HL-60 (cell line): ENCODE measurements at regions not wholly inside any gene's neighbourhood (a gene's known extent, or its start where the extent isn't known, plus 50 kb on each side); places are given as distances from the start of the nearest gene placed in this dataset.

Experiments
- DNase-seq, 2 experiments: peaks; one replicate each; pipeline ENCODE4 v3.0.0-alpha.2; 2010 to 2020; ENCODE audit warnings: low read depth in 1 of 2, low spot score in 1 of 2
- H3K27ac ChIP-seq: fragments of 250-450 bp; sonication (Bioruptor Pico); replicated peaks from 2 replicates; pipeline ENCODE4 v1.5.1; 2020; ENCODE audit warnings: mild to moderate bottlenecking, moderate library complexity
- H3K27me3 ChIP-seq: fragments of 250-450 bp; sonication (Bioruptor Pico); 2 replicates; pipeline ENCODE4 v1.5.1; 2021; ENCODE audit warnings: mild to moderate bottlenecking, moderate library complexity; ENCODE audit not compliant: insufficient read depth, poor library complexity, severe bottlenecking
- H3K4me3 ChIP-seq: replicated peaks from 2 replicates; pipeline ENCODE4 v1.5.1; 2011; ENCODE audit warnings: mild to moderate bottlenecking, control low read depth, low read length; ENCODE audit not compliant: insufficient read depth
- GABPA ChIP-seq: IDR thresholded peaks from 2 replicates; pipeline ENCODE4 v1.6.1; 2012; ENCODE audit warnings: low read depth
- POLR2AphosphoS5 ChIP-seq: IDR thresholded peaks from 2 replicates; pipeline ENCODE4 v1.6.1; 2012; ENCODE audit warnings: low read depth
- REST ChIP-seq: IDR thresholded peaks from 2 replicates; pipeline ENCODE4 v1.6.1; 2012; ENCODE audit warnings: low read depth; ENCODE audit not compliant: insufficient replicate concordance
- SPI1 ChIP-seq: IDR thresholded peaks from 2 replicates; pipeline ENCODE4 v1.6.1; 2012; ENCODE audit warnings: low read depth, mild to moderate bottlenecking, borderline replicate concordance
- TF ChIP-seq, protein P1 (sequence below): IDR thresholded peaks from one replicate; pipeline ENCODE4 v1.5.1; 2011; ENCODE audit warnings: low read length, control low read depth, inconsistent platforms; ENCODE audit not compliant: insufficient read depth

GRCh38 chr6:50187351-50187921 is 137.7 kb upstream of the DEFB112 start:
- H3K27me3 ChIP-seq = no peaks in the 10 kb centered on the region
- TF ChIP-seq POLR2AphosphoS5 (no peak), GABPA (no peak)
- no peak for DNase-seq
- no peak overlapping the region for H3K27ac ChIP-seq
- no peak overlapping the region for H3K4me3 ChIP-seq

- no peak for TF ChIP-seq SPI1
- TF ChIP-seq REST = no peak
- no peak for TF ChIP-seq GABPA
- TF ChIP-seq POLR2AphosphoS5 = no peak
- TF ChIP-seq, protein P1, sequence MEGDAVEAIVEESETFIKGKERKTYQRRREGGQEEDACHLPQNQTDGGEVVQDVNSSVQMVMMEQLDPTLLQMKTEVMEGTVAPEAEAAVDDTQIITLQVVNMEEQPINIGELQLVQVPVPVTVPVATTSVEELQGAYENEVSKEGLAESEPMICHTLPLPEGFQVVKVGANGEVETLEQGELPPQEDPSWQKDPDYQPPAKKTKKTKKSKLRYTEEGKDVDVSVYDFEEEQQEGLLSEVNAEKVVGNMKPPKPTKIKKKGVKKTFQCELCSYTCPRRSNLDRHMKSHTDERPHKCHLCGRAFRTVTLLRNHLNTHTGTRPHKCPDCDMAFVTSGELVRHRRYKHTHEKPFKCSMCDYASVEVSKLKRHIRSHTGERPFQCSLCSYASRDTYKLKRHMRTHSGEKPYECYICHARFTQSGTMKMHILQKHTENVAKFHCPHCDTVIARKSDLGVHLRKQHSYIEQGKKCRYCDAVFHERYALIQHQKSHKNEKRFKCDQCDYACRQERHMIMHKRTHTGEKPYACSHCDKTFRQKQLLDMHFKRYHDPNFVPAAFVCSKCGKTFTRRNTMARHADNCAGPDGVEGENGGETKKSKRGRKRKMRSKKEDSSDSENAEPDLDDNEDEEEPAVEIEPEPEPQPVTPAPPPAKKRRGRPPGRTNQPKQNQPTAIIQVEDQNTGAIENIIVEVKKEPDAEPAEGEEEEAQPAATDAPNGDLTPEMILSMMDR = no peak
- DNase-seq = no peak
- H3K27ac ChIP-seq = no peak overlapping the region
- H3K4me3 ChIP-seq = no peak overlapping the region
- no peaks in the 10 kb centered on the region for H3K27me3 ChIP-seq
Observed at GRCh38 chr6:50198245-50198644, 148.5 kb upstream of the DEFB112 start.

GRCh38 chr6:50202766-50203165 is 153.0 kb upstream of the DEFB112 start:
- Histone ChIP-seq H3K27ac (no peak overlapping the region), H3K27me3 (no peaks in the 10 kb centered on the region), H3K4me3 (no peak overlapping the region)
- TF ChIP-seq POLR2AphosphoS5 (no peak), REST (no peak), GABPA (no peak), SPI1 (no peak)
- TF ChIP-seq, protein P1 = no peak
- no peak for DNase-seq

DNA sequence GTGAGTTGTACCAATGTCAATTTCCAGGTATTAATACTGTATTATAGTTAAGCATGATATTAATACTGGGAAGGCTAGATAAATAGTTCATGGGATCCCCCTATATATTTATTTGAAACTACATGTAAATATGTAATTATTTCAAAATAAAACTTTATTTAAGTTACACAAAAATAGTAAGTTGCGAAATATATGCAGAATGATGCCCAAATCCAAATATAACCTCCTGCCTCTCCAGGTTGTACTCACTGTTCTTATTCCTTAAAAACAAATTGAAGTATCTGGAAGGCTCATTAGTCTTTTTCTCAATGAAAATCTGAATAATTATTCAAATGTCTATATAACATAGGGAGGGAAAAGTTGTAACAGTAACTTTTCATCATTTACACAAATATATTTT is 161.9 kb upstream of the DEFB112 start:
- DNase-seq = no peak
- no peaks in the 10 kb centered on the region for H3K27me3 ChIP-seq
- no peak overlapping the region for H3K27ac ChIP-seq
- no peak for TF ChIP-seq POLR2AphosphoS5
- TF ChIP-seq, protein P1 = no peak
- TF ChIP-seq SPI1 = no peak
- TF ChIP-seq REST = no peak
- no peak for TF ChIP-seq GABPA
- no peak overlapping the region for H3K4me3 ChIP-seq
